Skin of body (tissue), 1 donor: ENCODE measurements at regions not wholly inside any gene's neighbourhood (a gene's known extent, or its start where the extent isn't known, plus 50 kb on each side); places are given as distances from the start of the nearest gene placed in this dataset.
"Not testable (repeated sequence)": the region's sequence is repeated elsewhere in the genome, so short reads cannot be mapped to it uniquely, and the experiment has no call there.

Source experiments
- DNase-seq: peaks from one replicate; lab custom pipeline; 2025; lab: John Stamatoyannopoulos, UW

DNA sequence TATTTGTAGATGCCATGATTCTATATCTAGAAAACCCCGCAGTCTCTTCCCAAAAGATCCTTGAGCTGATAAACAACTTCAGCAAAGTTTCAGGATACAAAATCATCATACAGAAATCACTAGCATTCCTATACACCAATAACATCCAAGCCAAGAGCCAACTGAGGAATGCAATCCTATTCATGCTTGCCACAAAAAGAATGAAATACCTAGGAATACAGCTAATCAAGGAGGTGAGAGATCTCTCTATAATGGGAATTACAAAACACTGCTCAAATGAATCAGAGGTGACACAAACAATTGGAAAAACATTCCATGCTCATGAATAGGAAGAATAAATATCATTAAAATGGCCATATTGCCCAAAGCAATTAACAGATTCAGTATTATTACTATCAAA is 551.4 kb upstream of the SLC39A10 start:
- no peak for DNase-seq

- no peak for DNase-seq
Observed at GRCh38 chr2:195094330-195094729, 562.7 kb upstream of the SLC39A10 start.

DNA sequence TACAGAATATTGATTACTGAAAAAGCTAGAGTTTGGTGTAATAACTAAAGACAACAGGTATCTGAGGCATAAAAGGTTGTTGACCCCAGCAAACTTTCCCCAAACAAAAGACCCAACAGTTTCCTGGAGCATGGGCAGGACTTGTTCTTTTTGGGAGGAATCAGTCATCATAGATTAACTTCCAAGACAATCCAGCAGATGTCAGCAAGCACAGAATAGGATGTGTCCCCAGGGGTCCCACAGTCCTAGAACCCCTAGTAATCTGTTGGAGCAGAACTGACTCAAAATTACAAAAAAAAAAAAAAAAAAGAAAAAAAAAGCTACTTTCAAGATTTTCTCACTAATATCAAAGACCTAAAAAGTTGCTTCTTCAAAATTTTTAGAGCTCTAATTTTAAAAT is 564.7 kb upstream of the SLC39A10 start:
- DNase-seq, result no peak

- DNase-seq, result not testable (repeated sequence)
Observed at GRCh38 chr2:195072806-195073205, 584.2 kb upstream of the SLC39A10 start.

- DNase-seq, result no peak
Observed at GRCh38 chr2:195057001-195057400, 600.0 kb upstream of the SLC39A10 start.

DNA sequence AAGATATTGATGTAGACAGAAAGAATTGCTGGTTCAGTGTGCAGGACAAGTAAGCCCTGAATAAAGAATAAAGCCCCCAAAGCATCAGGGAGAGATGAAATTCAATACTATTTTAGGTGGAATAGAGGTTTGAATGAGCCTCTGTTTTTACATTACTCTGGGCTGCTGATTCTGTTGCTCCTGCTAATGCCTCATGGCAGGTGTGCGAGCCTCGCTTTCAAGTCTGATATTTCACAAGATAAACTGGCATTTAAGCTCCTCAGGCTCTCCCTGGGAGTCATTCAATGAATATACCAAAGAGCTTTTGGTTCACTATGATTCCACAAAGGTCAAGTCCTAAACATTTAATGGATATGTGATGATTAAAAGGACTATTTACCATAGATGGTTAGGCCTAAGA is 601.0 kb upstream of the SLC39A10 start:
- no peak for DNase-seq

DNA sequence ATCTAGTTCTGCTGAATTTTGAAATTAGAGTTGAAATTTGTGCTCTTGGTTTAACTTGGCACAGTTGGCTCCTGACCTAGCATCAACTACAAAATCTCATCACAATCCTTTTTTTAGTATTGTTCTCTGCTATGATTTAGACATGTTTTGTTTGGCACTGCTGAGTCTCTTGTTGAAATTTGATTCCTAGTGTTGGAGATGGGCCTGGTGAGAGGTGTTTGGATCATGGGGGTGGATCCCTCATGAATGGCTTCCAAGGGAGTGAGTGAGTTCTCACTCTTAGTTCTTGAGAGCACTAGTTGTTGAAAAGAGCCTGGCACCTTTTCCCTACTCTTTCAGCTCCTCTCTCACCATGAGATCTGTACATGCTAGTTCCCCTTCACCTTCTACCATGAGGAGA is 605.6 kb upstream of the SLC39A10 start:
- DNase-seq, result no peak

DNA sequence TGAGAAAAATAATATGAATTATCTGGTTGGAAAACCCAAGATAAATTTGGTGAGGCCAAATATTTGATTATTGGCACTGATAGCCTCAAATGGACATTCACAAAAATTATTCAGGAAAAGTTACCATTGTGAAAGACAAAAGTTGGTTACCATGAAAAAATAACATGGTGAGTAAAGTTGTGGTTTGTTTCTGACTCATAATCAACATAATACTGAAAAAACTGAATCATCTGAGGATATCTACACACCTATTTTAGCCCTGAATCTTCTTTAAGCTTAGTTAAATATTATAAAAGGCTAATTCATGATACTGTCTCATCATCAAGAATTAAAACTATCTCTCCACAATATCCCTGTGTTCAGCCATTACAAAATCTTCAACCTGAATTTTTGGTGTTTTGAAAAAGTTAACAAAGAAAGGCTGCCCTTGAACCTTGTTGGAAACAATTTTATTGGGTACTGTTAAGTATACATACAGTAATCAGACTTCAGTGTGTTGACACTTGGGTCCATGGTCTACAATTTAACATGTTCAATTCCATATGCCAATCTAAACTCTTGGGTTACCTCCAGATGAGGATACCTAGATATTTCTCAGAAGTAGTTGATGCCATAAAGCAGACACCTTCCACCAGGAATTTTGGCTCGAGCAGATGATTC is 607.5 kb upstream of the SLC39A10 start:
- DNase-seq, result no peak

GRCh38 chr2:195047955-195048354 is 609.1 kb upstream of the SLC39A10 start:
- no peak for DNase-seq

DNA sequence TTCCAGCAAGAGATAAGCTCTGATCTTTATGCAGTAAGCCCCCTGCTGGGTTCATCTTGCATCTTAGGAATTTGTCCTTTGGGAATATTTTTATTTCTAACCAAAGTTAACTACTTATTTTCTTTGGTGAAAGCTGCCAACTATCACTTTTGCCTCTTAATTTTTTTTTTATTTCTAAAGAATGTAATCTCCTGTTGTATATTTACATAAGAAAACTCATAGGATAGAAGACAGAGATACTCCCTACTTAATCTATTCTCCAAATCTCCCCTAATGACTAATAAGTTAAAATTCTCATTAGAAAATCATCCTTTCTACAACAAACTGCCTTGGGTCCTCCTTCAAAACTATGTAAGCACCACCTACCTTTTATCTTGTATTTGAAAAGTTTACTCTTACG is 612.2 kb upstream of the SLC39A10 start:
- no peak for DNase-seq

DNA sequence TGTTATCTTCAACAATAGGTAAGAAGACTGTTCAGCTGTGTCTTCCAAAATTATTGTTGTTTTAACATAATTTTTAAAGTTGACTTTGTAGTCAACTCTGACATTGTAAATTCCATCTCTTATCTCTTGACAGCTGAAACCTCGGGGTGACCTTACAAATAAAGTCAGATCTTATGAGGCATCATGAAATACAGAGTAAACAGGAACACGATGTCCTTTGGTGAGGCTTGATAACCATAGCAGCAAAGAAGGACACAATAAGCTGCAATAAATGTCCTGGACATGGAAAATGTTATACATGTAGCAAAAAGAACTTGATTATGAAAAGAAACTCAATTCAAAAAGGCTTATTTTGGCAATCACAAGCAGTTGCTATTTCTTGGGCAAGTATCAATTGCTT is 618.9 kb upstream of the SLC39A10 start:
- DNase-seq, result no peak

DNA sequence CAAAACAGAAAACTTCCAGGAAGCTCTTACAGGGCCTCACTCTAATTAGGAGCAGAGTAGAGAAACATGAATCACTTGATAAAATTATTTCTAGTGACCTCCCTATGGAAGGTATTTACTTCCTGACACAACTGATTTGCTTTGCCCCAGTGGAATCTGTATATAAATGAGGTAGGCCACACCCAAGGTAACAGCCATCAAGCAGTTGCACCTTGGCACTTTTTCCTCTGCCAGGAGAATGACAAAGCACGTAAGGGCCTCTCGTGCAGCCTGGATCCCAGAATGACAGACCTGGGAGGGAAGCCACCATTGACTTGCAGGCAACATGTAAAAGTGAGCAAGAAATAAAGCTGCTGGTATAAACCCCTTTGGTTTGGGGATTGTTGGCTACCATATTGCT is 620.0 kb upstream of the SLC39A10 start:
- no peak for DNase-seq

- DNase-seq, result no peak
Observed at GRCh38 chr2:195031411-195031810, 625.6 kb upstream of the SLC39A10 start.

DNA sequence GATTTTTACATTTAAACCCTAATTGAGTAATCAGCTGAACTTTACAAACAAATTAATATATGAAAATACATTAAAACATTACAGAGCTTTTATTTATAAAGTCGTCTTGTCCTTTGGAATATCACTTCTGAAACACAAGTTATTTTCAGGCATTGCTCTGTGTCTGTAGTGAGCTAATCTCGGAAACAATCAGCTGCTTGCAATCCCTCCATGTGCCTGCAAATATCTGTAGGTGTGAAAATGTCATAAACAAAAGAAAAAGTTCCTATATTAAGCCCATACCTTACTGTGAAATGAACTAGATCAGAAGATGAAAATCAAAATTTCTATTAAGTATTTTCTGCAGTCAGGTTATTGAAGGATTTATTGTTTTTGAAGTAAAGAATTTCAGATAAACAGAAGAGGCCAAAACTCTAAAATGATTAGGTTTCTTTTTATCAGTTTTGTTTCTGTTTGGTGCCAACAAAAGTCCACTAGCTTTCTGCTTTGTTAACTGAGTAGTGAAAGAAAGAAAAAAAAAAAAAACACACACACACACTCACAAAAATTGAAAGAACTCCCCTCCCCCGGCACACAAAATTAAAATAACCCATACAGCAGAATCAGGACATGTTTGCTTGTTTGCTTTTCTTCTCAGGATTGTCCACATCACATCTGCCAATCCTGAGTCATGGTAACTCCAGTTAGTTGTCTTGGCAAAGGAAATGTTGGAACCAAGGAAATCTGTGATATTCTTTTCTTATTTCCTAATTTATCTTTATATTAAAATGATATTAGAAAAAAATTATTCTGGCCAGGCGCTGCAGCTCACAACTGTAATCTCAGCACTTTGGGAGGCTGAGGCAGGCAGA is 627.0 kb upstream of the SLC39A10 start:
- no peak for DNase-seq

DNA sequence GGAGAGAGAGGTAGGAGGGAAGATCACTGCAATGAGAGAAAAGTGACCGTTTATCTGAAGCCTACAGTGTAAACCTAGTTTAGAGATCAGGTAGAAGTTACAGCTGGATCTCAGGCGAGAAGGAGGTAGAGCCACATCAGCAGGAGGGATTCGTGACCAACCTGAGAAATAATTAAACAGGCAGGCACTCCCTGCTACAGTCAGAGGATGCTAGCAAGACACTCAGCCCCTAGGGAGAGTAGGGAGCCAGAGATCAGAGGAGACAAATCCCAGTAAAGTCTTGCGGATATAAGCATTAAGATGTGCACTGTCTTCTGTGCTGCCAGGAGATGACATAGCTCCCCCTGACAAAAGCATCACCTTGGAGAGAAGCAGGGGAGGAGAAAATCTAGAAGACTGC is 629.1 kb upstream of the SLC39A10 start:
- DNase-seq, result no peak

- DNase-seq, result no peak
Observed at GRCh38 chr2:195026261-195026660, 630.8 kb upstream of the SLC39A10 start.

- DNase-seq, result no peak
Observed at GRCh38 chr2:195022508-195022830, 634.6 kb upstream of the SLC39A10 start.

DNA sequence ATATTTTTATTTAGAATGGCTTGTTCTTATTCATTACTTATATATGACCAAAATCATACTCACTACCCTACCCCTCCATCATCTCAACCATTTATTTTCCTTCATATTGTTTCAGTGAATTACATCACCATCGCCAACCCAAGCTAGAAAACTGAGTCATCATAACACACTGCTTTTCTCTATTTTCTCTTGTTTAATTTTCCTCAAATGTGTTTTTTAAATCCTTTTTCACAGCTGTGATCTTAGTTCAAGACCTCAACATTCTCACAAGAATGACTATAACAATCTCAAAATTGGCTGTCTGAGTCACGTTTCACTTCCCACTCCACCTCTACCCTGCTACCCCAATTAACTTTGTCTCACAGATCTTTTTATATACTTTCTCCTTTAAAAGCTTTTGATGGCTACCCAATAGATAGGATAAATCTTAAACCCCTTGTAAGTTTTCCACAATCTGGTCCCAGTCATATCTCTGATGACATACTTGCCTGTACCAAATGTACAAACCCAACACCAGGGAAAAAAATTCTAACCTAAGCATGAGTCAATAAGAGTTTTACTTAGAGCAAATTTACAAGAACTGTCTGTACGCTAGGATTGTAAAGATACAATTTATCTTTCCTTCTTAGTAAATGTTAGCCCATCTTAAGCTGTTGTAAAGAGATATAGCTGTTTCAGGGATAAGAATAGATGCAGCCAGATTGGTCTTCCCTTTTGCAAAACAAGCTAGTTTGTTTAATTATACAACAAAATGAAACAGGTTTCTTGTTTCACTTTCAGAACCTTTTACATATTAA is 635.1 kb upstream of the SLC39A10 start:
- no peak for DNase-seq

GRCh38 chr2:195018462-195018861 is 638.6 kb upstream of the SLC39A10 start:
- DNase-seq, result no peak

DNA sequence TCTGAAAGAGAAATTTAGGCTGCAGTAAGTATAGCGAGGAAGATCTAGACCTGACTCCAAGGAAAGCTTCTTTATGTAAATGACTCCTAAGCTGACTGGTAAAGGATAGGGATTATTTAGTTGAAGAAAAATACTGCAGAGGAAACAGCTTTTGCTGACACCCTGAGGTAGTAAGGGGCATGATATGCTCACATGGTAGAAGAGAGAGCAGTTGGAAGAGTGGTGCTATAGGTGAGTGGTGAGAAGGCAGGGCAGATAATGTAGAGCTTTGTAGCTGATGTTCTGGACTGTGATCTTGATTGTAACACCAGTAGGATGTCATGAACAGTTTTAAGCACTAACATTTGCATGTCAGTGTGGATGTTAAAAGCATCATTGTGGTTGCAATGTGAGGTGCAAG is 639.1 kb upstream of the SLC39A10 start:
- DNase-seq, result no peak

- DNase-seq, result no peak
Observed at GRCh38 chr2:195016841-195017240, 640.2 kb upstream of the SLC39A10 start.

- peak; percentile 7 for DNase-seq
Observed at GRCh38 chr2:195009202-195009601, 647.8 kb upstream of the SLC39A10 start.
